ENCODE measurements at regions not wholly inside any gene's neighbourhood (a gene's known extent, or its start where the extent isn't known, plus 50 kb on each side); places are given as distances from the start of the nearest gene placed in this dataset.

DNA sequence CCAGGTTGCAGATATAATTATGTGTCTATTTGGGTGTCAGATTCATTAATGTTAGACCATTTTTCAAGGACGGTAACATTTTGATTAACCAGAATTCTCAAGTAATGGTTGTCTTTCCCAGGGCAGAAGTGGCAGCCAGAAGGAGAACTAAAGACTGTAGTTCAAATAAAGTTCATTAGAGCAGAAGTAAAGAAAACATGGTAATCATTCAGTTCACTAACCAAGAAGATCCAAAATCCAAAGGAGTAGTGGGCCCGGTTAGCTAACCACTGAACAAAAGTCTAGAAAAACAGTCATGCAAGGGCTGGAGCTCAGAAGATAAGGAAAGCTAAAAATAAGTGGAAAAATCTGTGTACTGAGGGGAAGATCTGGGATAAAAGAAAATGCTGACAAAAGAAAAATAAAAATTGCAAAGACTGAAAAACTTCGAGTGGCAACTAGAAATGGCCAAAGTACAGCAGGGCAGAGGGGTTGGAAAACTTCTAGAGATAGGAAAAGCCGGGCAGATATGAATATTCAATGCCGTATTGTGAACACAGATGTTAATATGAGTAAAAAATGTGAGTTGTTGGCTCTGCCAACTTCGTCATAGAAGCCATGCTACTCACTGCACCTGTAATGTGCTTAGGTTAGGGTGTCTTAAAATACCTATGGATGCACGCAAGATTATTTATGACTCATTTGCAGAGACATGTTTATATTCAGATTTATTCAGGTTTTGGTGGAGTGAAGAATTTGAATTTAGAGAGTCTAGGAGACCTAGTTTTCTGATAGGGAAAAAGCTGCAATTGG, 925.9 kb downstream of the LTN1 start:
- H3K79me2 ChIP-seq (ENCODE audit: control insufficient read depth, insufficient read depth, low read length), result no peaks in the 10 kb centered on the region
- in situ Hi-C loops (cut with MboI), result no loop called here
- ChIA-PET POLR2A (interaction anchor here (0.7 kb wide), 1 partner anchor 767 kb away, joined by 3 read pairs; no protein-coding TSS in a partner anchor), CTCF (ENCODE audit: low intra/inter-chr PET ratio) (no interaction called here)
- no peak overlapping the region for H3K4me3 ChIP-seq
- H3K9ac ChIP-seq (ENCODE audit: insufficient read depth in 1 of 2, low read depth in 2 of 2, low read length in 2 of 2), result no peak overlapping the region
- FAIRE-seq (no peak), ATAC-seq (no peak), DNase-seq (ENCODE audit: extremely low read depth in 1 of 4, low spot score in 3 of 4) (no peak)
- no peaks in the 10 kb centered on the region for H3K27me3 ChIP-seq (ENCODE audit: control insufficient read depth in 2 of 2, insufficient read depth in 2 of 2, low read length in 2 of 2)
- no peaks in the 10 kb centered on the region for H3K4me1 ChIP-seq (replicated peaks in 1 of 2; ENCODE audit: control insufficient read depth in 2 of 2, insufficient read depth in 2 of 2, low read length in 2 of 2)
- H3K4me2 ChIP-seq (ENCODE audit: insufficient read depth, low read length), result no peak overlapping the region
- no peak overlapping the region for H2AFZ ChIP-seq (ENCODE audit: low read depth, low read length)
- no peaks in the 10 kb centered on the region for H3K9me1 ChIP-seq (ENCODE audit: control insufficient read depth, insufficient read depth, low read length)
- H3K27ac ChIP-seq (ENCODE audit: extremely low read depth, low read depth, low read length), result no peak overlapping the region
- TF ChIP-seq ZNF316 (IDR thresholded peaks at IDR 0.05), result peak; percentile 31; the same call in 1 of the 2 replicates
- no peak for TF ChIP-seq ZNF347 (CRISPR knock-in tag; IDR thresholded peaks at IDR 0.05; ENCODE audit: low read depth)
- 0% methylated on average over 7 of the region's 7 CpGs for WGBS (ENCODE audit: insufficient coverage, low coverage, missing lambda C conversion rate)
- intact Hi-C loops (cut with micrococcal nuclease), result no loop called here
- no peaks in the 10 kb centered on the region for H3K9me3 ChIP-seq (replicated peaks; ENCODE audit: control insufficient read depth, insufficient read depth, low read depth, low read length)
- no TSS peak for BruUV-seq (replicated peaks)
- no peaks in the 10 kb centered on the region for H4K20me1 ChIP-seq (replicated peaks; ENCODE audit: control insufficient read depth, insufficient read depth, low read length)
- H3K36me3 ChIP-seq (ENCODE audit: control insufficient read depth, insufficient read depth, low read length), result no peaks in the 10 kb centered on the region

DNA sequence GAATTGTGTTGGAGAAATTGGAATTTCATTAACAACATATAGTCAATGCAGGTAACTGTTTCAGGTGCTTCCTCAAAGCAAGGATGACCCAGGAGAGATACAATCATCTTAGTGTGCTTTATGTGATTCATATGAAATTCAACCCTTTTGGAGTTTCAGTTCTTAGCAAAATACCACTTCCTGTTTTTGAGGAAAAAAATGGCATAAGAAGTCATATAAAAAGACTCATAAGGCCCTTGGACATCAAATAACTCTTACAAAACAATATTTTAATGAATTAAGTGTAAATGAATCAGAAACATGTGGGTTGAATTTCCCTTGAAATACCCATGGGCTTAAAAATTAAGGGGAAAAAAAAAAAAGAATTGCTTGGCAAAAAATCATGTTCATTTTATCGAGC, 926.6 kb downstream of the LTN1 start:
- in situ Hi-C loops (cut with MboI) (no loop called here), intact Hi-C loops (cut with micrococcal nuclease) (no loop called here)
- ATAC-seq (no peak), DNase-seq (ENCODE audit: extremely low read depth in 1 of 4, low spot score in 3 of 4) (no peak), FAIRE-seq (no peak)
- TF ChIP-seq ZNF146 (CRISPR knock-in tag; IDR thresholded peaks at IDR 0.05; ENCODE audit: unreplicated experiment) (no peak), ZNF354B (CRISPR knock-in tag; IDR thresholded peaks at IDR 0.05) (no peak), SMARCC2 (IDR thresholded peaks at IDR 0.05; ENCODE audit: low read depth) (no peak), BACH1 (tag; IDR thresholded peaks at IDR 0.05) (no peak), GATA2 (CRISPR knock-in tag; IDR thresholded peaks at IDR 0.05) (no peak)
- TF ChIP-seq, protein P1, sequence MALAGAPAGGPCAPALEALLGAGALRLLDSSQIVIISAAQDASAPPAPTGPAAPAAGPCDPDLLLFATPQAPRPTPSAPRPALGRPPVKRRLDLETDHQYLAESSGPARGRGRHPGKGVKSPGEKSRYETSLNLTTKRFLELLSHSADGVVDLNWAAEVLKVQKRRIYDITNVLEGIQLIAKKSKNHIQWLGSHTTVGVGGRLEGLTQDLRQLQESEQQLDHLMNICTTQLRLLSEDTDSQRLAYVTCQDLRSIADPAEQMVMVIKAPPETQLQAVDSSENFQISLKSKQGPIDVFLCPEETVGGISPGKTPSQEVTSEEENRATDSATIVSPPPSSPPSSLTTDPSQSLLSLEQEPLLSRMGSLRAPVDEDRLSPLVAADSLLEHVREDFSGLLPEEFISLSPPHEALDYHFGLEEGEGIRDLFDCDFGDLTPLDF (CRISPR knock-in tag; IDR thresholded peaks at IDR 0.05), result no peak
- Histone ChIP-seq H3K36me3 (ENCODE audit: control insufficient read depth, insufficient read depth, low read length) (no peaks in the 10 kb centered on the region), H3K27ac (ENCODE audit: extremely low read depth, low read depth, low read length) (no peak overlapping the region), H3K27me3 (ENCODE audit: control insufficient read depth in 2 of 2, insufficient read depth in 2 of 2, low read length in 2 of 2) (no peaks in the 10 kb centered on the region), H3K4me2 (ENCODE audit: insufficient read depth, low read length) (no peak overlapping the region), H3K4me1 (replicated peaks in 1 of 2; ENCODE audit: control insufficient read depth in 2 of 2, insufficient read depth in 2 of 2, low read length in 2 of 2) (no peaks in the 10 kb centered on the region), H3K9me3 (replicated peaks; ENCODE audit: control insufficient read depth, insufficient read depth, low read depth, low read length) (no peaks in the 10 kb centered on the region), H3K4me3 (no peak overlapping the region), H3K79me2 (ENCODE audit: control insufficient read depth, insufficient read depth, low read length) (no peaks in the 10 kb centered on the region), H3K9ac (ENCODE audit: insufficient read depth in 1 of 2, low read depth in 2 of 2, low read length in 2 of 2) (no peak overlapping the region), H4K20me1 (replicated peaks; ENCODE audit: control insufficient read depth, insufficient read depth, low read length) (no peaks in the 10 kb centered on the region), H3K9me1 (ENCODE audit: control insufficient read depth, insufficient read depth, low read length) (no peaks in the 10 kb centered on the region), H2AFZ (ENCODE audit: low read depth, low read length) (no peak overlapping the region)
- ChIA-PET POLR2A (no interaction called here), CTCF (ENCODE audit: low intra/inter-chr PET ratio) (no interaction called here)
- BruUV-seq (replicated peaks), result no TSS peak
- WGBS (ENCODE audit: insufficient coverage, low coverage, missing lambda C conversion rate), result 0% methylated on average over 1 of the region's 1 CpG
